HG02571 (cell line): ENCODE measurements at regions not wholly inside any gene's neighbourhood (a gene's known extent, or its start where the extent isn't known, plus 50 kb on each side); places are given as distances from the start of the nearest gene placed in this dataset.
"Not testable (repeated sequence)": the region's sequence is repeated elsewhere in the genome, so short reads cannot be mapped to it uniquely, and the experiment has no call there.

Experiments
- ATAC-seq: cut with Tn5 transposase; IDR thresholded peaks from one replicate; pipeline ENCODE4 v1.9.1; 2021; ENCODE audit warnings: mild to moderate bottlenecking, moderate library complexity; ENCODE audit not compliant: unreplicated experiment

- ATAC-seq: no peak
These were observed 123.7 kb upstream of the KIF26B start for GRCh38 chr1:245031041-245031440.

GRCh38 chr1:245026247-245026646 lies 128.5 kb upstream of the KIF26B start:
- no peak for ATAC-seq

GRCh38 chr1:245025525-245025924 lies 129.3 kb upstream of the KIF26B start:
- no peak for ATAC-seq

GRCh38 chr1:245023222-245023621 lies 131.6 kb upstream of the KIF26B start:
- no peak for ATAC-seq

GRCh38 chr1:245019910-245020486 lies 134.8 kb upstream of the KIF26B start:
- no peak for ATAC-seq

- no peak for ATAC-seq
These were observed 138.1 kb upstream of the KIF26B start for GRCh38 chr1:245016700-245017099.

- no peak for ATAC-seq
These were observed 139.8 kb upstream of the KIF26B start for GRCh38 chr1:245015031-245015430.

- no peak for ATAC-seq
These were observed 140.3 kb upstream of the KIF26B start for GRCh38 chr1:245014247-245015029.

- no peak for ATAC-seq
These were observed 144.7 kb upstream of the KIF26B start for GRCh38 chr1:245010018-245010614.

GRCh38 chr1:245008761-245009160 lies 144.4 kb upstream of the HNRNPU start:
- ATAC-seq: no peak

GRCh38 chr1:245007852-245008251 lies 143.5 kb upstream of the HNRNPU start:
- no peak for ATAC-seq

- no peak for ATAC-seq
These were observed 138.9 kb upstream of the HNRNPU start for GRCh38 chr1:245003246-245003645.

GRCh38 chr1:245001252-245001651 lies 136.9 kb upstream of the HNRNPU start:
- ATAC-seq: no peak

GRCh38 chr1:245000872-245001188 lies 136.5 kb upstream of the HNRNPU start:
- ATAC-seq: no peak

- ATAC-seq: not testable (repeated sequence)
These were observed 135.3 kb upstream of the HNRNPU start for GRCh38 chr1:244999644-245000043.

- no peak for ATAC-seq
These were observed 134.5 kb upstream of the HNRNPU start for GRCh38 chr1:244998717-244999346.

- no peak for ATAC-seq
These were observed 131.5 kb upstream of the HNRNPU start for GRCh38 chr1:244995602-244996400.

GRCh38 chr1:244992833-244993232 lies 128.5 kb upstream of the HNRNPU start:
- ATAC-seq: no peak

- no peak for ATAC-seq
These were observed 125.5 kb upstream of the HNRNPU start for GRCh38 chr1:244989813-244990212.

GRCh38 chr1:244988521-244988920 lies 124.2 kb upstream of the HNRNPU start:
- no peak for ATAC-seq

- no peak for ATAC-seq
These were observed 116.3 kb upstream of the HNRNPU start for GRCh38 chr1:244980605-244981004.
